H9 (cell line): ENCODE measurements at regions not wholly inside any gene's neighbourhood (a gene's known extent, or its start where the extent isn't known, plus 50 kb on each side); places are given as distances from the start of the nearest gene placed in this dataset.

Experiments used
- DNase-seq: peaks from one replicate; pipeline ENCODE4 v3.0.0-alpha.2; 2017
- H2AFZ ChIP-seq: one replicate; pipeline ENCODE4 v1.6.1; 2013; ENCODE audit warnings: mild to moderate bottlenecking, low read length, control low read depth, moderate library complexity
- H2AK5ac ChIP-seq: 2 replicates; pipeline ENCODE4 v1.6.1; 2013; ENCODE audit warnings: low read length, control low read depth, mixed read lengths; ENCODE audit not compliant: insufficient read length
- H2BK120ac ChIP-seq: one replicate; pipeline ENCODE4 v1.6.1; 2013; ENCODE audit warnings: low read depth, mild to moderate bottlenecking, low read length, control low read depth, inconsistent platforms; ENCODE audit not compliant: poor library complexity, severe bottlenecking
- H2BK12ac ChIP-seq: 2 replicates; pipeline ENCODE4 v1.6.1; 2013; ENCODE audit warnings: low read length, control low read depth, mixed read lengths, low read depth; ENCODE audit not compliant: insufficient read length
- H2BK15ac ChIP-seq: 2 replicates; pipeline ENCODE4 v1.6.1; 2013; ENCODE audit warnings: low read depth, low read length, control low read depth
- H2BK20ac ChIP-seq: one replicate; pipeline ENCODE4 v1.6.1; 2013; ENCODE audit warnings: low read depth, mild to moderate bottlenecking, low read length, control low read depth, inconsistent platforms; ENCODE audit not compliant: poor library complexity, severe bottlenecking
- H2BK5ac ChIP-seq: 2 replicates; pipeline ENCODE4 v1.6.1; 2013; ENCODE audit warnings: low read length, control low read depth, mixed read lengths; ENCODE audit not compliant: insufficient read length
- H3K14ac ChIP-seq: 2 replicates; pipeline ENCODE4 v1.6.1; 2013; ENCODE audit warnings: low read length, control low read depth; ENCODE audit not compliant: insufficient read depth
- H3K18ac ChIP-seq: 2 replicates; pipeline ENCODE4 v1.6.1; 2013; ENCODE audit warnings: low read depth, mild to moderate bottlenecking, mixed read lengths, low read length, control low read depth; ENCODE audit not compliant: insufficient read length
- H3K23ac ChIP-seq: 2 replicates; pipeline ENCODE4 v1.6.1; 2013; ENCODE audit warnings: low read length, control low read depth, mixed read lengths, low read depth; ENCODE audit not compliant: insufficient read length
- H3K23me2 ChIP-seq: 2 replicates; pipeline ENCODE4 v1.6.1; 2013; ENCODE audit warnings: low read depth, mild to moderate bottlenecking, mixed read lengths, low read length, control low read depth; ENCODE audit not compliant: insufficient read length, poor library complexity, severe bottlenecking
- H3K27ac ChIP-seq: 2 replicates; pipeline ENCODE4 v1.5.1; 2013; ENCODE audit warnings: low read length, control low read depth, mixed read lengths, low read depth; ENCODE audit not compliant: insufficient read length
- H3K27me3 ChIP-seq: 2 replicates; pipeline ENCODE4 v1.6.1; 2013; ENCODE audit warnings: low read length, control low read depth, inconsistent platforms; ENCODE audit not compliant: insufficient read depth
- H3K4ac ChIP-seq: 2 replicates; pipeline ENCODE4 v1.6.1; 2013; ENCODE audit warnings: low read depth, mild to moderate bottlenecking, control low read depth, inconsistent platforms, low read length, moderate library complexity
- H3K4me1 ChIP-seq: 2 replicates; pipeline ENCODE4 v1.6.1; 2013; ENCODE audit warnings: low read length, control low read depth, inconsistent platforms; ENCODE audit not compliant: insufficient read depth
- H3K4me2 ChIP-seq: 2 replicates; pipeline ENCODE4 v1.6.1; 2013; ENCODE audit warnings: low read length, control low read depth, mixed read lengths; ENCODE audit not compliant: insufficient read length, insufficient read depth
- H3K56ac ChIP-seq: 2 replicates; pipeline ENCODE4 v1.6.1; 2013; ENCODE audit warnings: low read depth, mild to moderate bottlenecking, mixed read lengths, low read length, control low read depth; ENCODE audit not compliant: insufficient read length
- H3K79me1 ChIP-seq: 2 replicates; pipeline ENCODE4 v1.6.1; 2013; ENCODE audit warnings: low read depth, mild to moderate bottlenecking, moderate library complexity, low read length, control low read depth, inconsistent platforms; ENCODE audit not compliant: insufficient read depth, poor library complexity, severe bottlenecking
- H3K79me2 ChIP-seq: 2 replicates; pipeline ENCODE4 v1.6.1; 2013; ENCODE audit warnings: low read length, control low read depth, inconsistent platforms; ENCODE audit not compliant: insufficient read depth
- H3K9ac ChIP-seq: 2 replicates; pipeline ENCODE4 v1.6.1; 2013; ENCODE audit warnings: low read length, control low read depth, mixed read lengths; ENCODE audit not compliant: insufficient read length; ENCODE audit errors: extremely low read depth
- H3K9me3 ChIP-seq: one replicate; pipeline ENCODE4 v1.6.1; 2013; ENCODE audit warnings: low read depth, low read length, inconsistent platforms; ENCODE audit not compliant: control insufficient read depth
- H3T11ph ChIP-seq: one replicate; pipeline ENCODE4 v1.6.1; 2013; ENCODE audit warnings: mild to moderate bottlenecking, low read length, control low read depth, inconsistent platforms
- H4K20me1 ChIP-seq: one replicate; pipeline ENCODE4 v1.6.1; 2013; ENCODE audit not compliant: control insufficient read depth, insufficient read length, insufficient read depth
- H4K5ac ChIP-seq: 2 replicates; pipeline ENCODE4 v1.6.1; 2013; ENCODE audit warnings: low read depth, mild to moderate bottlenecking, mixed read lengths, low read length, control low read depth; ENCODE audit not compliant: insufficient read length
- H4K8ac ChIP-seq: replicated peaks from 2 replicates; pipeline ENCODE4 v1.6.1; 2013; ENCODE audit warnings: low read length, control low read depth, mixed read lengths, low read depth; ENCODE audit not compliant: insufficient read length
- H4K91ac ChIP-seq: 2 replicates; pipeline ENCODE4 v1.6.1; 2013; ENCODE audit warnings: low read depth, mild to moderate bottlenecking, moderate library complexity, mixed read lengths, low read length, control low read depth; ENCODE audit not compliant: insufficient read length
- H3K27ac Mint-ChIP-seq, 3 experiments: 2 replicates in 2 of 3; 3 replicates in 1 of 3; pipeline ENCODE4 v1.8.0; 2020 to 2021; ENCODE audit warnings: mixed read lengths in 3 of 3, mild to moderate bottlenecking in 1 of 3, moderate library complexity in 1 of 3
- H3K27me3 Mint-ChIP-seq: 2 replicates; pipeline ENCODE4 v1.8.0; 2021; ENCODE audit warnings: low read depth, mild to moderate bottlenecking, moderate library complexity, mixed read lengths
- H3K36me3 Mint-ChIP-seq, 3 experiments: 2 replicates in 2 of 3; 3 replicates in 1 of 3; pipeline ENCODE4 v1.8.0; 2020 to 2021; ENCODE audit warnings: low read depth in 3 of 3, mixed read lengths in 3 of 3; ENCODE audit not compliant: insufficient read depth in 1 of 3
- H3K4me1 Mint-ChIP-seq, 2 experiments: 2 replicates each; pipeline ENCODE4 v1.8.0; 2020; ENCODE audit warnings: mixed read lengths in 2 of 2
- H3K4me3 Mint-ChIP-seq, 2 experiments: 2 replicates in 1 of 2; 3 replicates in 1 of 2; pipeline ENCODE4 v1.8.0; 2020 to 2021; ENCODE audit warnings: mild to moderate bottlenecking in 2 of 2, mixed read lengths in 2 of 2, moderate library complexity in 1 of 2
- H3K9me3 Mint-ChIP-seq, 2 experiments: 2 replicates in 1 of 2; 3 replicates in 1 of 2; pipeline ENCODE4 v1.8.0; 2020; ENCODE audit warnings: mild to moderate bottlenecking in 2 of 2, mixed read lengths in 2 of 2, moderate library complexity in 1 of 2
- CTCF ChIP-seq: fragments of 200-600 bp; sonication (generic); conservative IDR thresholded peaks from 3 replicates; pipeline ENCODE4 v1.8.0; 2021; ENCODE audit warnings: antibody characterized with exemption, mild to moderate bottlenecking
- WGBS: extraction: QIAGEN DNeasy Blood & Tissue Kit; methylation state at CpG from one replicate; pipeline ENCODE4 v1.1.7; 2013; ENCODE audit warnings: missing lambda C conversion rate, low lambda C conversion rate, mixed read lengths; ENCODE audit not compliant: insufficient read length; ENCODE audit errors: extremely low coverage; 5-methylcytosine and 5-hydroxymethylcytosine counted together

- H4K20me1 ChIP-seq, result no peaks in the 10 kb centered on the region
- H3K27ac Mint-ChIP-seq, result no peak overlapping the region
- no peak overlapping the region for H3K4me3 Mint-ChIP-seq
- no peak overlapping the region for H2BK20ac ChIP-seq
- no peaks in the 10 kb centered on the region for H3K79me2 ChIP-seq
- no peak overlapping the region for H2BK15ac ChIP-seq
- H3K9ac ChIP-seq, result no peak overlapping the region
- H2BK12ac ChIP-seq, result no peak overlapping the region
- no peak overlapping the region for H4K91ac ChIP-seq
- no peaks in the 10 kb centered on the region for H3K36me3 Mint-ChIP-seq
- H3K9me3 ChIP-seq, result no peaks in the 10 kb centered on the region
- no CpG with 5 or more reads among the region's 5 CpGs for WGBS
- no peak for TF ChIP-seq CTCF
- H3K56ac ChIP-seq, result no peak overlapping the region
- peaks cover 5% of the 10 kb centered on the region; the same call in 1 of the 2 replicates for H3K27me3 Mint-ChIP-seq
- H3K4me1 Mint-ChIP-seq, result no peaks in the 10 kb centered on the region
- H3K23me2 ChIP-seq, result no peaks in the 10 kb centered on the region
- H2AFZ ChIP-seq, result no peak overlapping the region
- no peak overlapping the region for H3T11ph ChIP-seq
- H3K23ac ChIP-seq, result no peak overlapping the region
- no peaks in the 10 kb centered on the region for H3K79me1 ChIP-seq
- H2BK120ac ChIP-seq, result no peak overlapping the region
- no peaks in the 10 kb centered on the region for H3K27me3 ChIP-seq
- H3K9me3 Mint-ChIP-seq, result no peaks in the 10 kb centered on the region; a peak in 1 of 5 replicates
- no peak overlapping the region for H3K14ac ChIP-seq
- H4K5ac ChIP-seq, result no peak overlapping the region
- no peak overlapping the region for H2BK5ac ChIP-seq
- H3K4me1 ChIP-seq, result no peaks in the 10 kb centered on the region
- H3K18ac ChIP-seq, result no peak overlapping the region
- H2AK5ac ChIP-seq, result no peak overlapping the region
- H4K8ac ChIP-seq, result no peak overlapping the region
- no peak overlapping the region for H3K4ac ChIP-seq
- H3K4me2 ChIP-seq, result no peak overlapping the region
- DNase-seq, result no peak
- H3K27ac ChIP-seq, result no peak overlapping the region
Measured at GRCh38 chr9:88291856-88292255, 96.4 kb upstream of the SPIN1 start.
